Activated naive CD4-positive, alpha-beta T cell treated with anti-CD3 and anti-CD28 coated beads for 36 hours (primary cell): ENCODE measurements at regions not wholly inside any gene's neighbourhood (a gene's known extent, or its start where the extent isn't known, plus 50 kb on each side); places are given as distances from the start of the nearest gene placed in this dataset. TPM values are rescaled to one million over a fixed set of nuclear protein-coding genes. Genes with fewer than 3 reads are reported as not detected.
"Not testable (repeated sequence)": the region's sequence is repeated elsewhere in the genome, so short reads cannot be mapped to it uniquely, and the experiment has no call there.

Experiments
- CTCF ChIA-PET: fragments of 350-600 bp; sonication (Branson Sonifier 250); formaldehyde crosslinking; loops from one replicate; lab custom pipeline; 2021; ENCODE audit warnings: antibody characterized with exemption; lab: Charles Lee
- DNase-seq: peaks from one replicate; pipeline ENCODE4 v3.0.0-alpha.2; 2020
- H3K27ac Mint-ChIP-seq: one replicate; pipeline ENCODE4 v1.8.0; 2021; ENCODE audit warnings: mild to moderate bottlenecking, mixed read lengths
- H3K27me3 Mint-ChIP-seq: one replicate; pipeline ENCODE4 v1.8.0; 2021; ENCODE audit warnings: low read depth, mixed read lengths
- H3K36me3 Mint-ChIP-seq: one replicate; pipeline ENCODE4 v1.8.0; 2021; ENCODE audit warnings: low read depth, mixed read lengths
- H3K4me1 Mint-ChIP-seq: one replicate; pipeline ENCODE4 v1.8.0; 2021; ENCODE audit warnings: low read depth, mixed read lengths
- H3K4me3 Mint-ChIP-seq: one replicate; pipeline ENCODE4 v1.8.0; 2021; ENCODE audit warnings: mild to moderate bottlenecking, moderate library complexity, mixed read lengths
- H3K9me3 Mint-ChIP-seq: one replicate; pipeline ENCODE4 v1.8.0; 2021; ENCODE audit warnings: mixed read lengths
- intact Hi-C: fragments of 100-400 bp; cut with micrococcal nuclease; formaldehyde crosslinking; loops from one replicate; pipeline ENCODE4 v1.15.1; 2023
- microRNA-seq: library from miRNA; unstranded; fragments of <30 nt; microRNA quantifications from one replicate; pipeline ENCODE4 v1.2.0, GENCODE V29; 2022; ENCODE audit warnings: borderline microRNAs expressed, borderline replicate concordance

- Mint-ChIP-seq H3K27ac (no peak overlapping the region), H3K4me1 (peaks cover 5% of the 10 kb centered on the region), H3K36me3 (no peaks in the 10 kb centered on the region), H3K4me3 (no peak overlapping the region), H3K27me3 (peaks cover 49% of the 10 kb centered on the region), H3K9me3 (no peaks in the 10 kb centered on the region)
- CTCF ChIA-PET, result interaction anchor here (1.0 kb wide), 1 partner anchor 333 kb away, joined by 3 read pairs; no protein-coding TSS in a partner anchor
- intact Hi-C loops, result no loop called here
- no peak for DNase-seq
These were observed 55.4 kb upstream of the GOLGA8A start for GRCh38 chr15:34493001-34493400.

GRCh38 chr15:34491488-34491887, 53.9 kb upstream of the GOLGA8A start:
- H3K9me3 Mint-ChIP-seq, H3K27ac Mint-ChIP-seq, H3K36me3 Mint-ChIP-seq, CTCF ChIA-PET, H3K4me3 Mint-ChIP-seq, DNase-seq, H3K4me1 Mint-ChIP-seq, intact Hi-C loops: not testable (repeated sequence)
- H3K27me3 Mint-ChIP-seq, result peaks cover 46% of the 10 kb centered on the region

- H3K4me3 Mint-ChIP-seq, result no peak overlapping the region
- intact Hi-C loops, result no loop called here
- peaks cover 48% of the 10 kb centered on the region for H3K27me3 Mint-ChIP-seq
These were observed 53.0 kb upstream of the GOLGA8A start for GRCh38 chr15:34490417-34491193.

GRCh38 chr15:34488973-34489959, 51.7 kb upstream of the GOLGA8A start:
- H3K4me3 Mint-ChIP-seq, H3K4me1 Mint-ChIP-seq, CTCF ChIA-PET: not testable (repeated sequence)

More at GRCh38 chr15:34490417-34491193, 53.0 kb upstream of the GOLGA8A start:
- Mint-ChIP-seq H3K4me1 (peaks cover 5% of the 10 kb centered on the region), H3K36me3 (no peaks in the 10 kb centered on the region), H3K9me3 (no peaks in the 10 kb centered on the region), H3K27ac (no peak overlapping the region)
- no peak for DNase-seq
- CTCF ChIA-PET, result interaction anchor here (0.6 kb wide), 1 partner anchor 105 kb away, joined by 3 read pairs; no protein-coding TSS in a partner anchor

More at GRCh38 chr15:34488973-34489959, 51.7 kb upstream of the GOLGA8A start:
- H3K9me3 Mint-ChIP-seq, H3K27ac Mint-ChIP-seq, intact Hi-C loops, DNase-seq, H3K36me3 Mint-ChIP-seq: not testable (repeated sequence)
- peaks cover 45% of the 10 kb centered on the region for H3K27me3 Mint-ChIP-seq

Small RNA genes in the stretch of these regions (microRNA-seq; reads per million reads assigned to microRNA genes)
- not detected for gene MIR1233-2
